GM12878 (cell line): ENCODE measurements at regions not wholly inside any gene's neighbourhood (a gene's known extent, or its start where the extent isn't known, plus 50 kb on each side); places are given as distances from the start of the nearest gene placed in this dataset.

Source experiments
- ATF7 ChIP-seq: fragments of 450-650 bp; IDR thresholded peaks from 2 replicates; pipeline ENCODE4 v1.6.1; 2016; ENCODE audit warnings: low read depth, mild to moderate bottlenecking
- CEBPB ChIP-seq, 2 experiments: fragments of 150-350 bp in 1 of 2; IDR thresholded peaks; 2 replicates each; pipeline ENCODE4 v1.6.1; 2012 to 2014; ENCODE audit warnings: low read depth in 2 of 2, low read length in 2 of 2, borderline replicate concordance in 1 of 2, inconsistent platforms in 1 of 2
- ESRRA ChIP-seq: IDR thresholded peaks from 2 replicates; pipeline ENCODE4 v1.6.1; 2012; ENCODE audit warnings: mild to moderate bottlenecking, low read length, improper control_type of control experiment
- FOXK2 ChIP-seq: fragments of 450-650 bp; IDR thresholded peaks from 2 replicates; pipeline ENCODE4 v1.6.1; 2017; ENCODE audit warnings: mild to moderate bottlenecking, moderate library complexity
- GATAD2B ChIP-seq: fragments of 450-650 bp; conservative IDR thresholded peaks from 2 replicates; pipeline ENCODE4 v1.6.1; 2017; ENCODE audit warnings: low read depth, mild to moderate bottlenecking, moderate library complexity
- HDAC2 ChIP-seq: fragments of 200-600 bp; sonication (generic); IDR thresholded peaks from 2 replicates; pipeline ENCODE4 v1.6.1; 2017
- IKZF1 ChIP-seq: fragments of 450-650 bp; conservative IDR thresholded peaks from 2 replicates; pipeline ENCODE4 v1.6.1; 2017; ENCODE audit warnings: antibody characterized with exemption, mild to moderate bottlenecking
- MEF2B ChIP-seq: fragments of 450-650 bp; IDR thresholded peaks from 2 replicates; pipeline ENCODE4 v1.6.1; 2018; ENCODE audit warnings: mild to moderate bottlenecking, moderate library complexity; ENCODE audit not compliant: partially characterized antibody, poor library complexity, severe bottlenecking
- MTA3 ChIP-seq: IDR thresholded peaks from 2 replicates; pipeline ENCODE4 v1.6.1; 2012; ENCODE audit warnings: low read length, inconsistent platforms, borderline replicate concordance
- NFYA ChIP-seq: IDR thresholded peaks from 2 replicates; pipeline ENCODE4 v1.6.1; 2011; ENCODE audit warnings: low read depth, mild to moderate bottlenecking, low read length, improper control_type of control experiment, borderline replicate concordance
- PML ChIP-seq: IDR thresholded peaks from 2 replicates; pipeline ENCODE4 v1.6.1; 2012; ENCODE audit warnings: low read length, inconsistent platforms
- RCOR1 ChIP-seq: conservative IDR thresholded peaks from 2 replicates; pipeline ENCODE4 v1.6.1; 2012; ENCODE audit warnings: low read depth, low read length, improper control_type of control experiment
- STAT1 ChIP-seq: fragments of 450-650 bp; conservative IDR thresholded peaks from 2 replicates; pipeline ENCODE4 v1.6.1; 2014; ENCODE audit warnings: antibody characterized with exemption, mild to moderate bottlenecking
- TCF7 ChIP-seq: IDR thresholded peaks from 2 replicates; pipeline ENCODE4 v1.6.1; 2014; ENCODE audit warnings: antibody characterized with exemption, borderline replicate concordance
- ZNF217 ChIP-seq: fragments of 450-650 bp; IDR thresholded peaks from 2 replicates; pipeline ENCODE4 v1.6.1; 2017; ENCODE audit warnings: antibody characterized with exemption, mild to moderate bottlenecking
- TF ChIP-seq, protein P1 (sequence below): fragments of 450-650 bp; formaldehyde crosslinking; IDR thresholded peaks from 2 replicates; pipeline ENCODE4 v1.4.0; 2022; ENCODE audit warnings: mild to moderate bottlenecking, moderate library complexity
- TF ChIP-seq, protein P2 (sequence below): fragments of 450-650 bp; IDR thresholded peaks from 2 replicates; pipeline ENCODE4 v1.6.1; 2017; ENCODE audit warnings: mild to moderate bottlenecking
- TF ChIP-seq, protein P3 (sequence below): IDR thresholded peaks from 2 replicates; pipeline ENCODE4 v1.6.1; 2012; ENCODE audit warnings: low read length, inconsistent platforms

DNA sequence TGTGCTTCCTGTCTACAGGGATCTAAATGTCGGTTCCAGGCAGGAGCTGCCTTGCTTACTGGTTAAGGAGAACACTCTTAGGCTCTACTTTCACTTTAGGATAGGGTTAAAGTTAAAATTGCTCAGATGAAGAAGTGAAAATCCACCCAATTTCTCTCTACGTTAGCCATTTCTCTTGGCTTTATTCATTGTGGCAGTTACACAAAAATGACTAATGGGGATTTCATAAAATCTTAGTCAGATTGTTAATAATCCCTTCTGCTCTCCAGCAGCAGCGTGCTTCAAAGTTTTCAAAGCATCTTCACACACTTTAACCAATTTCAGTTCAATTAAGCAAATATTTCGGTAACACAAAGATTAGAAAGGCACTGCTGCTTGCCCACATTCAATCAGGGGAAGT lies 58.4 kb upstream of the RCN1 start (continued):
- TF ChIP-seq, protein P1, sequence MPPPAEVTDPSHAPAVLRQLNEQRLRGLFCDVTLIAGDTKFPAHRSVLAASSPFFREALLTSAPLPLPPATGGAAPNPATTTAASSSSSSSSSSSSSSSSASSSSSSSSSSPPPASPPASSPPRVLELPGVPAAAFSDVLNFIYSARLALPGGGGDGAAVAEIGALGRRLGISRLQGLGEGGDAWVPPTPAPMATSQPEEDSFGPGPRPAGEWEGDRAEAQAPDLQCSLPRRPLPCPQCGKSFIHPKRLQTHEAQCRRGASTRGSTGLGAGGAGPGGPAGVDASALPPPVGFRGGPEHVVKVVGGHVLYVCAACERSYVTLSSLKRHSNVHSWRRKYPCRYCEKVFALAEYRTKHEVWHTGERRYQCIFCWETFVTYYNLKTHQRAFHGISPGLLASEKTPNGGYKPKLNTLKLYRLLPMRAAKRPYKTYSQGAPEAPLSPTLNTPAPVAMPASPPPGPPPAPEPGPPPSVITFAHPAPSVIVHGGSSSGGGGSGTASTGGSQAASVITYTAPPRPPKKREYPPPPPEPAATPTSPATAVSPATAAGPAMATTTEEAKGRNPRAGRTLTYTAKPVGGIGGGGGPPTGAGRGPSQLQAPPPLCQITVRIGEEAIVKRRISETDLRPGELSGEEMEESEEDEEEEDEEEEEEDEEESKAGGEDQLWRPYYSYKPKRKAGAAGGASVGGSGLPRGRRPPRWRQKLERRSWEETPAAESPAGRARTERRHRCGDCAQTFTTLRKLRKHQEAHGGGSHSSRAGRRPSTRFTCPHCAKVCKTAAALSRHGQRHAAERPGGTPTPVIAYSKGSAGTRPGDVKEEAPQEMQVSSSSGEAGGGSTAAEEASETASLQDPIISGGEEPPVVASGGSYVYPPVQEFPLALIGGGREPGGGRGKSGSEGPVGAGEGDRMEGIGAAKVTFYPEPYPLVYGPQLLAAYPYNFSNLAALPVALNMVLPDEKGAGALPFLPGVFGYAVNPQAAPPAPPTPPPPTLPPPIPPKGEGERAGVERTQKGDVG (CRISPR knock-in tag): no peak
- TF ChIP-seq IKZF1 (peak; percentile 55), FOXK2 (no peak), ESRRA (no peak), MEF2B (no peak), STAT1 (no peak), ATF7 (peak; percentile 16; the same call in 1 of the 2 replicates), MTA3 (no peak), HDAC2 (no peak), RCOR1 (no peak), TCF7 (0 out of 2 replicates have a peak, but pooled peaks have one; percentile 18), GATAD2B (no peak), NFYA (no peak), CEBPB (IDR thresholded peaks at IDR 0.05; ENCODE audit: borderline replicate concordance in 1 of 2, low read depth in 2 of 2, low read length in 2 of 2) (0 out of 4 replicates have a peak, but pooled peaks of 1 of the 2 experiments have one; percentile 27), PML (no peak), ZNF217 (peak; percentile 76; the same call in 1 of the 2 replicates)
- TF ChIP-seq, protein P2, sequence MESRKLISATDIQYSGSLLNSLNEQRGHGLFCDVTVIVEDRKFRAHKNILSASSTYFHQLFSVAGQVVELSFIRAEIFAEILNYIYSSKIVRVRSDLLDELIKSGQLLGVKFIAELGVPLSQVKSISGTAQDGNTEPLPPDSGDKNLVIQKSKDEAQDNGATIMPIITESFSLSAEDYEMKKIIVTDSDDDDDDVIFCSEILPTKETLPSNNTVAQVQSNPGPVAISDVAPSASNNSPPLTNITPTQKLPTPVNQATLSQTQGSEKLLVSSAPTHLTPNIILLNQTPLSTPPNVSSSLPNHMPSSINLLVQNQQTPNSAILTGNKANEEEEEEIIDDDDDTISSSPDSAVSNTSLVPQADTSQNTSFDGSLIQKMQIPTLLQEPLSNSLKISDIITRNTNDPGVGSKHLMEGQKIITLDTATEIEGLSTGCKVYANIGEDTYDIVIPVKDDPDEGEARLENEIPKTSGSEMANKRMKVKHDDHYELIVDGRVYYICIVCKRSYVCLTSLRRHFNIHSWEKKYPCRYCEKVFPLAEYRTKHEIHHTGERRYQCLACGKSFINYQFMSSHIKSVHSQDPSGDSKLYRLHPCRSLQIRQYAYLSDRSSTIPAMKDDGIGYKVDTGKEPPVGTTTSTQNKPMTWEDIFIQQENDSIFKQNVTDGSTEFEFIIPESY: no peak
- TF ChIP-seq, protein P3, sequence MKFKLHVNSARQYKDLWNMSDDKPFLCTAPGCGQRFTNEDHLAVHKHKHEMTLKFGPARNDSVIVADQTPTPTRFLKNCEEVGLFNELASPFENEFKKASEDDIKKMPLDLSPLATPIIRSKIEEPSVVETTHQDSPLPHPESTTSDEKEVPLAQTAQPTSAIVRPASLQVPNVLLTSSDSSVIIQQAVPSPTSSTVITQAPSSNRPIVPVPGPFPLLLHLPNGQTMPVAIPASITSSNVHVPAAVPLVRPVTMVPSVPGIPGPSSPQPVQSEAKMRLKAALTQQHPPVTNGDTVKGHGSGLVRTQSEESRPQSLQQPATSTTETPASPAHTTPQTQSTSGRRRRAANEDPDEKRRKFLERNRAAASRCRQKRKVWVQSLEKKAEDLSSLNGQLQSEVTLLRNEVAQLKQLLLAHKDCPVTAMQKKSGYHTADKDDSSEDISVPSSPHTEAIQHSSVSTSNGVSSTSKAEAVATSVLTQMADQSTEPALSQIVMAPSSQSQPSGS: peak; percentile 52
